GM23248 (cell line): ENCODE measurements at regions not wholly inside any gene's neighbourhood (a gene's known extent, or its start where the extent isn't known, plus 50 kb on each side); places are given as distances from the start of the nearest gene placed in this dataset.

Source experiments
- EZH2 ChIP-seq: fragments of 200-600 bp; sonication (generic); IDR thresholded peaks from 2 replicates; pipeline ENCODE4 v1.6.1; 2018; ENCODE audit warnings: antibody characterized with exemption, mild to moderate bottlenecking; ENCODE audit not compliant: insufficient read depth, poor library complexity, severe bottlenecking
- EZH2phosphoT487 ChIP-seq: fragments of 200-600 bp; sonication (generic); IDR thresholded peaks from 2 replicates; pipeline ENCODE4 v1.6.1; 2018; ENCODE audit warnings: antibody characterized with exemption, moderate library complexity, mild to moderate bottlenecking, low read depth; ENCODE audit not compliant: insufficient read depth

- no peak for TF ChIP-seq EZH2
- no peak for TF ChIP-seq EZH2phosphoT487
Observed at GRCh38 chr6:67643281-67643680, 991.8 kb upstream of the ADGRB3 start.
